Right lobe of liver (tissue), 4 donors: ENCODE measurements at regions not wholly inside any gene's neighbourhood (a gene's known extent, or its start where the extent isn't known, plus 50 kb on each side); places are given as distances from the start of the nearest gene placed in this dataset.

Experiments used
- CTCF ChIP-seq, 4 donors: fragments of 200-600 bp in 3 of 4; fragments of 450-650 bp in 1 of 4; IDR thresholded peaks; one replicate each; pipeline versions ENCODE4 v1.5.1 to v1.8.0; 2016 to 2022; ENCODE audit warnings: antibody characterized with exemption in 4 of 4, mild to moderate bottlenecking in 2 of 4
- POLR2A ChIP-seq: fragments of 450-650 bp; IDR thresholded peaks from one replicate; pipeline ENCODE4 v1.6.1; 2017; ENCODE audit warnings: antibody characterized with exemption, mild to moderate bottlenecking
- donor health status: DM: no; HTN: no; CAD: no.
- donor health status: DM: no; HTN: no; CAD: no.
- donor health status: DM: no; HTN: yes; CAD: no.

- TF ChIP-seq CTCF (IDR thresholded peaks at IDR 0.05), result no peak
- TF ChIP-seq POLR2A, result no peak
Measured at GRCh38 chr6:119431799-119432198, 82.2 kb upstream of the MAN1A1 start.
